ENCODE measurements at regions not wholly inside any gene's neighbourhood (a gene's known extent, or its start where the extent isn't known, plus 50 kb on each side); places are given as distances from the start of the nearest gene placed in this dataset.
A peak's percentile ranks its signal among the peaks of the same experiment; 100 is the strongest.

DNA sequence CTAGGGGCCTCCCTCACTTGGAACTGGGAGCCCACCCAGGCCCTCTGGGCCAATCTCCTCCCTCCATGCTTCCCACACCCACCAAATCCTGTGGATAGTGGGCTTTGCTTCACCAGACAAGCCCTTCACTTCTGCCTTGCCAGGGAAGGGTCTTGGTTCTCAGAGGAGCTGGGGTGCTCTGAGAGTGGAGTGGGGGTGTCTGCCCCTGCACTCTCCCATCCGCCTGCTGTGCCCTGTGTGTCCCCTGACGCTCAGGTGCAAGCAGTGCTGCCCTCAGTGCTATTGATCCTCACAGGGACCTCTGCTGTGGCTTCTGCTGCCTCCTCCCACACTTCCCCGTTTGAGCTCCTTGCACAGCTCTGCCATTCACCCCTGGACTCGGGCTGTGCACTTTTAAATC is 117.3 kb upstream of the NKX1-1 start:
- no peak for DNase-seq

DNA sequence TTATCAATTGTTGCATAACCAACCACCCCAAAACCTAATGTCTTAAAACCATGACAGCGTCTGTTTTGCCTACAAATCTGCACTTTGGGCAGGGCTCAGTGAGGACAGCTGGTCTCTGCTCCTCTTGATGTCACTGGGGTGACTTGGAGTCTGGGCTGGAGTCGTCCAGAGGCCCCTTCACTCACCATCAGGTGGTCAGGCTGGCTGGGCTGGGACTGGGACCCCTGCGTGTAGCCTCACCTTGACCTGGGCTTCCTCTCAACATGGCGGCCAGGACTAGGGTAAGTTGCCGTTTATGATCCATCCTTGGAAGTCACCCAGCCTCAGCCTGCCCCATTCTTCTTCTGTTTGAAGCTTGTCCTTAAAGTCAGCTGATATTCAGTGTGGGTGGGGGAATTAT is 116.8 kb upstream of the NKX1-1 start:
- no peak for DNase-seq

DNA sequence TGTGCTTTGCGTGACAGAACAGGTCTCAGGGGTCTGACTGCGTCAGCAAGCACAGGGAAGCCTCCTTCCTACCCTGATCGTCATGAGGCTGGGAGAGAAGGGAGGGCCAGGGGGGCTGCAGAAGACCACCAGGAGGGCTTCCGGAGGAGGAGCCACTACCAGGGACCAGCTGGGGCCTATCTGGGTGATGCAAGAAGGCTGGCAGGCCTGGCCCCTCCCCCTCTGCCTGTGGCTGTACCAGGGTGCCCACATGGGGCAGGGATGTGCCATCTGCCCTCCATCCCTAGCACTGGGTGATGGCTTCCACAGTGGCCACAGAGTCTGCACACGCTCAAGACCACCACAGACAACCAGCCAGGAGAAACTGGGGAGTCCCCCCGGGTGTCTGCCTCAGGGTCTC is 116.4 kb upstream of the NKX1-1 start:
- no peak for DNase-seq

DNA sequence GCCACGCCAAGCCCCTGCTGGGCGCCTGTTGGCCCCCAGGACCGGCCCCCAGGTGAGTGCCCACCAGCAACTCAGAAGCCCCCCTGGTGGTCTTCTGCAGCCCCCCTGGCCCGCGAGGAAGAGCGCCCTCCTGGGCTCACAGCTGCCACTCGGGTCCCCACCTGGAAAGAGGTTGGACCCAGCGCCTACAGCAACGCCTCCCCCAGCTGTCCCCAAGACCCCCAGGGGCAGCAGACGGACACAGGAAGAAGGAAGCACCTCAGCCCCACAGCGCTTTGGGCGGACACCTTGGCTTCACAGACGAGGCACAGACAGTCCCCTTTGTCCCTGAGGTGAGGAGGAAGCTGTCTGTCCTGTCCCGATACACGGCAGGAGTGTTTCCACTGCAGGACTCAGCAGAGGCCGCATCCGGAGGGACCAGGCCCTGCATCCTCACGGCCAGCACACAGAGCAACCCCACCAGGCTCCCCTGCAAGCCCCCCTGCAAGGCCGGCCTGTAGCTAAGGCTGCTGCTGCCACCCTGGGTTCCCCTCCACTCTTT is 115.6 kb upstream of the NKX1-1 start:
- DNase-seq = no peak

DNA sequence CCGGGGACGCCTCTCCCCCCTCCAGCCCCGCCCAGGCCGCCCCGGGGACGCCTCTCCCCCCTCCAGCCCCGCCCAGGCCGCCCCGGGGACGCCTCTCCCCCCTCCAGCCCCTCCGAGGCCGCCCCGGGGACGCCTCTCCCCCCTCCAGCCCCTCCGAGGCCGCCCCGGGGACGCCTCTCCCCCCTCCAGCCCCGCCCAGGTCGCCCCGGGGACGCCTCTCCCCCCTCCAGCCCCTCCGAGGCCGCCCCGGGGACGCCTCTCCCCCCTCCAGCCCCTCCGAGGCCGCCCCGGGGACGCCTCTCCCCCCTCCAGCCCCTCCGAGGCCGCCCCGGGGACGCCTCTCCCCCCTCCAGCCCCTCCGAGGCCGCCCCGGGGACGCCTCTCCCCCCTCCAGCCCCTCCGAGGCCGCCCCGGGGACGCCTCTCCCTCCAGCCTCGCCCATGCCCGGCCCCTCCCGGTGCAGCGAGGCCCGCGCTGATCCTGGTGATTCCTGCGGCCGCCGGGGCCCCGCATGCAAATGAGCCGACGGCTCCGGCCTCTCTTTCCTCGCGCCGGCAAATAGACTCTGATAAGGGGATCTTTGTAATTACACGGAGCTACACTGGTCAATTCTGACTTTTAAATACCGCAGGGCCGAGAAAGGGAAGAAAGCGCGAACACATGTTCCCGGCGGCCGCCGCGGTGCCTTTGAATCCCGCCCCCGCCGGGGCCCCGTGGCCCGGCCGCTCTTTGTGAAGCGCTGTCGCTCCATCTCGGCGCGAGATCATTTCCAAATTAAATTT is 114.7 kb upstream of the NKX1-1 start:
- peak in 1 of 2 donors; percentile 15 for DNase-seq

DNA sequence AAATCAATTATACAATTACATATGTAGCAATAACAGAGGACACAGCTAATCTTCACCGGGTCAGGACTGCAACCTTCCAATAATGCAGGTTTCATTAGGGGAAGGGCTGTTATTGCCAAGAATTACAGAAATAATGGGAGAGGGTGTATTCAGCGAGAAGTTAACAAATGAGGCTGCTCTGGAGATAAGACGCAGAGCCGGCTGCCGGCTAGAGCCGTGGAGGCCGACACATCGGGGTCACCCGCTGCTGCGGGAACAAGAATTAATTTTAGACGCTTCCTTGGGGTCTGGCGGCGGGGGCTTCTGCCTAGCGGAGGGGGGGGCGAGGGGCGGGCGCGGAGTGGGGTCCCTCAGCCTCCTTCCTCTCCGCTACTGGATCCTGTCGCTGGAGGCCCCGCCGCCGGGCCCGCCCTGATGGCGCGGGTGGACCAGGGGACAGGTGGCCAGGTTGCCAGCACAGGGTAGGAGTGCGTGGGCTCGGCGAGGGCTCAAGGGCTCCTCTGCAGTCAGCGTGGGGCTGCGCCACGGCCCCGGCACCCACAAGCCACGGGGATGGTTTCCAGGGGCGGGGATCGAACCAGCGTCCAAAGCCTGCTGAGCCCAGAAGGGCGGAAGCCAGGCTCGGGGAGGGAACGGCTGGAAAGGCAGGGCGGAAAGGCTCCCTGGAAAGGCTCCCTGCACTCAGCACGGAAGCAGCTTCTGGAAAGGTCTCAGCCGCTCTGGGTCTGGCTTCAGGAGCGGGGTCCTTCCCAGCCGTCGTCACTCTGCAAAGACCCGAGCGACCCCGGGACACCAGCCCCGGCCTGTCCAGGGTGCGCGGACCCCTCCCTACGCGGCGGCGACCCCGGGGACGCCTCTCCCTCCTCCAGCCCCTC is 113.8 kb upstream of the NKX1-1 start:
- no peak for DNase-seq

DNA sequence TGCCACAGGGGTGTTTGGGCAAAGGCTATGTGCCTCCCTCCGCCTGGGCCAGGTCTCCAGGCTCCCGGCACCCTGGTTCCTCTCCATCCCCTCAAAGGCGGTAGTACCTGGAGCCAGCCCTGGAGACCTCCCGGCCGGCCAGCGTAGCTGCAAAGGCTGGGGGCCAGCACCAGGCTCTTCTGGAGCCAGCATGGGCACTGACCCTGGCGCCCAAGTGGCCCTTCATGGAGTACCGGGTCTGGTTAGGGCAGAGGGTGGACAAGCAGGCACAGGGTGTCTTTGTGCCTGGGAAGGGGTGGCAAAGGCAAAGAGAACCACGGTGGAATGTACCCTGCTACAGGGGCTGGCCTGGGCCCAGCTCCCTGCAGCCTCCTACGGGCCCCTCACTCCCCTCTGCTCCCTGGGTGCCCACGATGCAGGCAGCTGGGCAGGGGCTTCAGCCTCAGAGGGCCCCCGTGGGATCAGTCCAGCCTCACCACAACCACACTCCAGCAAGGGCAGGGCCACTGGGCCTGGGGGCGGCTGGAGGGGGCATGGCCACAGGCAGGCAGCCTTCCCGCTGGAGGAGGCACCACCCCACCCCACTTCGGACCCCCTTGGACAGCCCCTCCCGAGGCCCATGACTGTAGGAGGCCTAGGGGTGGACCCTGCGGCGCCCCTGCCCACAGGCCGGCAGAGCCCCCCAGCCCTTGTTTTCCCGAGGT is 112.9 kb upstream of the NKX1-1 start:
- DNase-seq = no peak

DNA sequence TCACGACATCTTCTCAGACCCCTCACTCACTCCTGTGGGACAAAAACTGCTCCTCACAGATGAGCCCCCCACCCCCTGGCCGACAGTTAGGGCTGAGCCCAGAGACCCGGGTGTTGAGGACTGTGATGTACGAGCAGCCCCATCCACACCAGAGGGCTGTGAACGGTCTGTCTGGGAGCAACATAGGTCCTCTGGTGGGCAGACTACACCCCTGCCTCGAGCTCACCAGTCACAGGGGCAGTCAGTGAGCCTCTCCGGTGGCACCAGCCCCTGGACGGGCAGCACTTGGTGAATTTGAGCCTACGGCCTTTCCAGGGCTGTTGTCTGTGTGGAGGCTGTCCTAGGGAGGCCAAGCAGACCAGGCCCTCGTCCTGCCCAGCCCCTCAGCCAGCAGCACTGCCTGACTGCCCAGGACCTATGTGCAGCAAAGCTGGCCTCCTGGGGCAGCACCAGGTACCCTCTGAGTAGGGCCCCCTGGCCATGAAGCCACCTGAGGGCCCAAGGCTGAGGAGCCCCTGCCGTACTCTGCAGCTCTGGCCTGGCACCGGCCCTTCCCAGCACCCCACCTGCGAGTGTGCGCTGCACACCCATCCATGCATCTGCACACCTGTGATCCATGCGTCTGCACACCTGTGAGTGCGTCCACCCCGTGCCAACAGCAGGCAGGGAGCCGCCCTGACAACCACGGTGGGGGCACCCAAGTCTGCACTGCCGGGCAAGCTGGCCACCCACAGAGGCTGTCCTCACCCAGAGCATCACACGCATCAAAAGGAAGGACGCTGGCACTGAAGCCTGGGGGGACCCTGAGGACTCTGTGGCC is 111.6 kb upstream of the NKX1-1 start:
- DNase-seq = no peak

DNA sequence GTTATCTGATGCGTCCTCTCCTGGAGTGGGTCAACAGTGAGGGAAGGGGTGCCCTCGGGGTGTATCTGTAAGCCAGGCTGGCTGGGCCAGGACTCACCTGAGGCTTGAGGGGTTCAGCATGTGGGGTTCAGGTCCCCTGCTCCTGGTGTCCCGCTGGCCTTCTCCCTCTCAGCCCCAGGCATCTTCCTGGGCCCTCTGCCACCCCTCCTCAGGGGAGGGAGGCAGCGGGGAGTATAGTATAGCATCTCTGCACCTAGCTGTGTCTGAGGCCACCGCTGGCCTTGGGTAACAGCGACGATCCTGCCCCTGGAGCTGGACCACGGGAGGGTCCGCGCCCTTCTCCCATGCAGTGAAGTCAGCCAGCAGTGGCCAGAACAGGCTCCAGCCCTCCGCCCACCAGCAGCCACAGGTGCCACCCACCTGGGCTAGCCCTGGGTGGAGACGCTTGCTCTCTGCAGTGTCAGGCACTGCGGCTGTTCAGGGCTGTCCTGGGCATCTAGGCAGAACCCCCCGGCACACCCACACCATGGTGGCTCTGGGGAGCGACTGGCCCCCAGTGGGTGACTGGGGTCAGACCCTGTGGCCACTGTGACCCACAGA is 110.7 kb upstream of the NKX1-1 start:
- no peak for DNase-seq

DNA sequence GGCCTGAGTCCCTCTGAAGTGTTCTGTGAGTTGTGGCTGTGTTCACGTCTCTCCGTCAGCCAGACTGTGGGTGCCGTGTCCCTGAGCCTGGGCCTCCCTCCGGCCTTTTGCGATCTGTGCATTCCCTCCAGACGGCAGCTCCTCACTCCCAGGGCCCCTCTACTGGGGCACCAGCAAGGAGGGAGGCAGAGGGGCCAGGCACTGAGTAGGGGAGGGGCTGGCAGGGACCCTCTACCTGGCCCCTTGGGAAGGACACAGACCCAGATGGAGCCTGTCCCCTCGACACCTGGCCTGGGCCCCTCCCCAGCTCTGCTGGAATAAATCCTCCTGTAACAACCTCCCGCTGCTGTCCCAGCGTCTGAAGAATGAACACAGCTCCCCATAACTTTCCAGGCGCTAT is 110.0 kb upstream of the NKX1-1 start:
- DNase-seq = no peak

DNA sequence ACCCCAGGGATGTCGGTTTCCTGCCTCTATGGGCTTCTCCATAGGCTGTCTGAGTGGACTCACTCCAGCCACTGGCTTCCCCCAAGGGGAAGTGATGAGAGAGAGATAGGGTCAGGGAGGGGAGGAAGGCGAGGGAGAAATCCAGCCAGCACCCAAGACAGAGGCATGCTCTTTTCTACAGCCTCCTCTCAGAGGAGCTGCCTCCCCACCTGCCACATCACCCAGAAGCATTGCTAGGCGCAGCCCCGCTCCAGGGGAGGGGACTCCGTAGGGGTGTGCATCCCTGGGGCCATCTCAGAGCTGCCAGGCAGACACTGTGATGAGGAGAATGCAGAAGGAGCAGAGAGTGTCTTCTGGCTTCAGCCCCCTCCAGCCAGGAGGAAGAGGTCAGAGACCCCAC is 109.5 kb upstream of the NKX1-1 start:
- DNase-seq = no peak

DNA sequence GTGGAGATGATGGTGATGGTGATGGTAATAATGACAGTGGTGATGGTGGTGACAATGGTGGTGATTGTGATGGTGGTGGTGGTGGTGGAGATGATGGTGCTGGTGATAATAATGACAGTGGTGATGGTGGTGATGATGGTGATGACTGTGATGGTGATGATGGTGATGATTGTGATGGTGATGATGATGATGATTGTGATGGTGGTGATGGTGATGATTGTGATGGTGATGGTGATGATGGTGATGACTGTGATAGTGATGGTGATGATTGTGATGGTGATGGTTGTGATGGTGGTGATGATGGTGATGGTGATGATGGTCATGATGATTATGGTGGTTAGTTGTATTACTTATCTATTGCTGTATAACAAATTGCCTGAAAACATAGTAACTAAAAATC is 108.9 kb upstream of the NKX1-1 start:
- DNase-seq = no peak

DNA sequence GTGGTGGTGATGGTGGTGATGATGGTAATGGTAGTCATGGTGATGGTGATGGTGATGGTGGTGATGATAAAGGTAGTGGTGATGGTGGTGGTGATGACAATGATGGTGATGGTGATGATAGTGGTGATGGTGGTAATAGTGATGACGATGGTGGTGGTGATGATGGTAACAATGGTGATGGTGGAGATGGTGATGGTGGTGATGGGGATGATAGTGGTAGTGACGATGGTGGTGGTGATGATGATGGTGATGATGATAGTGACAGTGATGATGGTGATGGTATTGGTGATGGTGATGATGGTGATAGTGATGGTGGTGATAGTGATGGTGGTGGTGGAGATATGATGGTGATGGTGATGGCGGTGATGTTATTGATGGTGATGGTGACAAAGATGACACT is 108.4 kb upstream of the NKX1-1 start:
- DNase-seq = no peak

DNA sequence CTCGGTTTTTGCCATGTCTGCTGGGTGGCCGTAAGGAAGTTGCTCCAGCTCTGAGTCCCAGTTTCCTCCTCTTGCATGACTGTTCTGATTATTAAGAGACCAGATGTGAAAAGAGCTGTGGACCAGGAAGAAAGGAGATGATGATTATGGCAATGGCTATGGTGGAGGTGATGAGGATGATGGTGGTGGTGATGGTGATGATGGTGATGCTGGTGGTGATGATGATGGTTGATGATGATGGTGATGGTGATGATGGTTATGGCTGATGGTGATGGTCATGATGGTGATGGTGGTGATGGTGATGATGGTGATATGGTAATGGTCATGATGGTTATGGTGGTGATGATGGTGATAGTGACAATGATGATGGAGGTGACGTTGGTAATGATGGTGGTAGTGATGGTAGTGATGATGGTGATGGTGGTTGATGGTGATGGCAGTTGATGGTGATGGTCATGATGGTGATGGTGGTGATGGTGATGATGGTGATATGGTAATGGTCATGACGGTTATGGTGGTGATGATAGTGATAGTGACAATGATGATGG is 107.8 kb upstream of the NKX1-1 start:
- DNase-seq = no peak

DNA sequence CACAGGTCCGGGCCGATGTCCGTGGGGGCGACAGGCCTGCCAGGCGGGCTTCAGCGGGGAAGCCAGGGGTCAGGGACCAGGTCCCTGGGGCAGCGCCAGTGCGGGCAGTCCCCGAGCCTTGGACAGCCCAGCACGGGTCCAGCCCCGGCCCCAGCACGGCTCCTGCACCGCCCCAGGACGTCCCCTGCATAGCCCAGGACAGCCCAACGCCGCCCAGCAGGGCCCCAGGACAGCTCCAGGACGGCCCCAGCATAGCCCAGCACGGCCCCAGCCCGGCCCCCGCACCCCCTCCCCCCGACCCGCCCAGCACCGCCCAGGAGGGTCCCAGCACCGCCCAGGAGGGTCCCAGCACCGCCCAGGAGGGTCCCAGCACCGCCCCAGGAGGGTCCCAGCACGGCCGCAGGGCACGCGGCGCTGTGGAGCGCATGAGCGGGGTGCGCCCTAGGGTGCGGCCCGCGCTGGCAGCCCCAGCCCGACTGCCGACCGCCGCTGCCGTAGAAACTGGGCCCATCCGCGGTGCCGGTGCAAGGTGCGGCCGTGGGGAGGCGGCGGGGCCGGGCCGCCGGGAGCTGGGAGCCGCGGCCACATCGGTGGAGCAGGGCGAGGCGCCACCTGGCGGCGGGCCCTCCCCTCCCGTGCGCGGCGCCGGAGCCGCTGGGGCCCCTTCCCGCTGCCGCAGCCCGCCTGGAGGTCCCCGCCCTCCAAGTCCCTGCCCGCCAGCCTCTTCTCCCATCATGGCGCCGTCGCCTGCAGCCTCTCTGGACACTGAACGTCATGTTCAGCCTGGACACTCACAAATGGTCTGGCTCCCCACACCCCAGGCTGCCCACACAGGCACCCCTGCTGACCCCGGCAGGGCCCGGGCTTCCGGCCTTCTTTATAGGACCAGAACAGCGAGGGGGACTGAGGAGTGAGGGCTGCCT is 106.8 kb upstream of the NKX1-1 start:
- peak in 1 of 2 donors; percentile 25 for DNase-seq

DNA sequence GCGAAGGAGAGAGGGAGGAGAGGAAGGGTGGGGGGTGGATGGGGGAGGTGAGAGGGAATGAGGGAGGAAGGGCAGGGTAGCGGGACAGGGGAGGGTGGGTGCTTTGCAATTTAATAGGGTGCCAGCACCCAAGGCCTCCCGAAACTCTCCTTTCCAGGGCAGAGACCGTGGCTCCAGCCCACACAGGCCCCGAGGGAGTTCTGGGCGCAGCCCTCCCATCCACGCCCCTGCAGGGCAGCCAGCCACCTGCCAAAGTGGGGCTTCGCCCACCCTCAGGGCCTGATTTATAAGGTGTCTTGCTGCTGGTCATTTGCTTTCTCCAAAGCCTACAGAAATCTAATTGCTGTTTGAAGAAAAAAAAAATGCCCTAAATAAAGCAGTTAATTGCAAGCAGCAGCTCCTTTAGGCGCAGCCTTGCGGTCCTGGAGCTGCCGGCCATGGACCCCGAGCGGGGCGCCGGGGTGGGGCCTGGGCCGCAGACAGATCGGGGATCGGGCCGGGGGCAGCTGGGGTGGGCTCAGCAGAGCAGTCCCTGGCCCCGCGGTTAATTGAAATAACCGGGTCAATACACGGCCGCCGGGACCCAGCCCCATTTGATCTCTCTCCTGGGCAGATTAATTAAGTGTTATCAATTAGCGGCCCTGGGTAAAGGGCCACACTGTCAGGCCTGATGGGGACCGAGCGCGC is 106.0 kb upstream of the NKX1-1 start:
- no peak for DNase-seq

DNA sequence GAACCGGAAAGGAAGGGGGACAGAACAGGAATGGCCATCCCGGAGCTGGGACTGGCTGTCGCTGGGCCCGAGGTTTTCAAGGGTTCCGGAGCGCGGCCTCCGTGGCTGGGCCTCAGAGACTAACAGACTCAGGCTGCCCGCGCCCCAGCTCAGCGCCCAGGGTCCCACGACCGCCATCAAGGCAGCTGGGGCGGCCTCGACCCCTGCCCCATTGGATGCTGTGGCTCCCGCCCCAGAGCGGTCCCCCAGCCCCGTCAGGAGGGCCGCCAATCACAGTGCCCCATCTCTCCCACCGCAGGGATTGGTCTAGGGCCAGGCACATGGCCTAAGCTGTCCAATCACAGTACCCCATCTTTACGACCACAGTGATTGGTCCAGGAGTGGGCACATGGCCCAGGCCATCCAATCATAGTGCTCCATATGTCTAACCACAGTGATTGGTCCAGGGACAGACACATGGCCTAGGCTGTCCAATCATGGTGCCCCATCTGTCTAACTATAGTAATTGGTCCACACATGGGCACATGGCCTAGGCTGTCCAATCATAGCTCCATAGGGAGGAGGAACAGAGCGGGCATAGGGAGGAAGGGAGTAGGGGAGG is 105.3 kb upstream of the NKX1-1 start:
- peak in 1 of 2 donors; percentile 67 for DNase-seq

DNA sequence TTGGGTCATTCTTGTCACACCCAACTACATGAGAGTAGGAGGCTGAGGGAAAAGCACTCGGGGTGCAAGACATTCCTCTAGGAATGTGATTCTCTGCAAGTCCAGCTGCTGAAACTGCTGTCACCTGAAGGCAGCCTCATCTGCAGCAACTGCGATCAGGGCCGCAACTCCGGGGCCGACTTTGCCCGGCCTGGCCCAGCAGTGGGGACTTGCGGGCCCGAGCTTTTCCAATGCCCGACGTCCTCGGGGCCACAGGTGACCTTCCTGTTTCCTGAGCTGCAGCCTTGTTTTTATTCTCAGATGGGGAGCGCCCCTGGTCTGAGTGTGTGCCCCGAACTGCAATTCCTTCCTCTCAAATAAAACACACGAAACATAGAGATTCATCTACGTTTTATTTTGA is 104.7 kb upstream of the NKX1-1 start:
- no peak for DNase-seq

DNA sequence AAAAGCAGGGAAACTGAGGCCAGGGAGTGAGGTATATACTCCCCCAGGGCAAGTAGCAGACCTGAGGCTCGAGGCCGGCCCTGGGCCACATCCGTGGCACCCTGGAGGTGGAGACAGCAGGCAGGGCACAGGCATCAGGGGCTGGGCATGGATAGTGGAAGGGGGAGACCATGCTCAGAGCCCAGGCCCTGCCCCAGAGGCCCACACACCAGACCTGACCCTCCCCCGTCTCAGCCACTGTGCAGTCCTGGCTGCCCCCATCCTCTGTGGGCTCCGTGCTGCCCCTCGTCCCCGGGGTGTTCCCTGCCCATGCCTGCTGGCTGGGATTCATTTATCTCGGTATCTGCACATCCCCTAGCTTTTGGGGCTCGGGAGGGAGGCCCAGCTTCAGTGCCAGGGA is 103.1 kb upstream of the NKX1-1 start:
- DNase-seq = no peak

Measured in inflammatory macrophage (primary cell).